Uterus (tissue), 3 donors: ENCODE measurements at regions not wholly inside any gene's neighbourhood (a gene's known extent, or its start where the extent isn't known, plus 50 kb on each side); places are given as distances from the start of the nearest gene placed in this dataset.

Source experiments
- DNase-seq, 2 donors: peaks; one replicate each; pipeline ENCODE4 v3.0.0-alpha.2; 2019 to 2020
- H3K27ac ChIP-seq, 2 donors: fragments of 200-600 bp; sonication (generic); 1 replicate in 1 of 2; 2 replicates in 1 of 2; pipeline ENCODE4 v1.5.1; 2016 to 2018
- H3K27me3 ChIP-seq, 2 donors: fragments of 200-600 bp; sonication (generic); one replicate each; pipeline ENCODE4 v1.5.1; 2018 to 2019; ENCODE audit warnings: control low read depth in 1 of 2
- H3K36me3 ChIP-seq, 2 donors: fragments of 200-600 bp; sonication (generic); one replicate each; pipeline ENCODE4 v1.5.1; 2019; ENCODE audit warnings: control low read depth in 1 of 2
- H3K4me1 ChIP-seq, 2 donors: fragments of 200-600 bp; sonication (generic); one replicate each; pipeline ENCODE4 v1.5.1; 2018 to 2019; ENCODE audit warnings: control low read depth in 1 of 2
- H3K4me3 ChIP-seq, 2 donors: fragments of 200-600 bp; sonication (generic); 1 replicate in 1 of 2; 2 replicates in 1 of 2; pipeline ENCODE4 v1.5.1; 2018 to 2019; ENCODE audit warnings: mild to moderate bottlenecking in 1 of 2
- H3K9me3 ChIP-seq, 2 donors: fragments of 200-600 bp; sonication (generic); one replicate each; pipeline ENCODE4 v1.5.1; 2019; ENCODE audit warnings: control low read depth in 1 of 2
- CTCF ChIP-seq, 4 experiments: fragments of 200-600 bp in 2 of 4; fragments of 450-650 bp in 2 of 4; sonication (generic) in 2 of 4; IDR thresholded peaks; one replicate each; pipeline ENCODE4 v1.5.1; 2016 to 2019; ENCODE audit warnings: antibody characterized with exemption in 4 of 4, mild to moderate bottlenecking in 2 of 4, moderate library complexity in 1 of 4
- POLR2A ChIP-seq, 2 donors: fragments of 450-650 bp; IDR thresholded peaks; one replicate each; pipeline ENCODE4 v1.6.1; 2016; ENCODE audit warnings: antibody characterized with exemption in 2 of 2, mild to moderate bottlenecking in 1 of 2, moderate library complexity in 1 of 2
- intact Hi-C: fragments of 100-400 bp; cut with DNase I; formaldehyde crosslinking; loops from one replicate; pipeline ENCODE4 v1.15.1; 2023; ENCODE audit warnings: low total_unique reads
- donor health status: DM: yes; HTN: yes; CAD: no.

- TF ChIP-seq POLR2A (IDR thresholded peaks at IDR 0.05), result no peak
- TF ChIP-seq CTCF (IDR thresholded peaks at IDR 0.05), result no peak
- Histone ChIP-seq H3K36me3 (no peaks in the 10 kb centered on the region), H3K4me3 (no peak overlapping the region), H3K9me3 (no peaks in the 10 kb centered on the region), H3K27ac (no peak overlapping the region), H3K27me3 (no peaks in the 10 kb centered on the region), H3K4me1 (no peaks in the 10 kb centered on the region)
- DNase-seq, result no peak
- intact Hi-C loops, result no loop called here
Measured at GRCh38 chr2:128505575-128506526, 187.2 kb upstream of the HS6ST1 start.

GRCh38 chr2:128506534-128506933, 187.9 kb upstream of the HS6ST1 start:
- Histone ChIP-seq H3K9me3 (no peaks in the 10 kb centered on the region), H3K4me1 (no peaks in the 10 kb centered on the region), H3K36me3 (no peaks in the 10 kb centered on the region), H3K27ac (no peak overlapping the region), H3K4me3 (no peak overlapping the region), H3K27me3 (no peaks in the 10 kb centered on the region)
- intact Hi-C loops, result no loop called here
- no peak for DNase-seq
- TF ChIP-seq POLR2A (IDR thresholded peaks at IDR 0.05) (no peak), CTCF (IDR thresholded peaks at IDR 0.05) (no peak)

DNA sequence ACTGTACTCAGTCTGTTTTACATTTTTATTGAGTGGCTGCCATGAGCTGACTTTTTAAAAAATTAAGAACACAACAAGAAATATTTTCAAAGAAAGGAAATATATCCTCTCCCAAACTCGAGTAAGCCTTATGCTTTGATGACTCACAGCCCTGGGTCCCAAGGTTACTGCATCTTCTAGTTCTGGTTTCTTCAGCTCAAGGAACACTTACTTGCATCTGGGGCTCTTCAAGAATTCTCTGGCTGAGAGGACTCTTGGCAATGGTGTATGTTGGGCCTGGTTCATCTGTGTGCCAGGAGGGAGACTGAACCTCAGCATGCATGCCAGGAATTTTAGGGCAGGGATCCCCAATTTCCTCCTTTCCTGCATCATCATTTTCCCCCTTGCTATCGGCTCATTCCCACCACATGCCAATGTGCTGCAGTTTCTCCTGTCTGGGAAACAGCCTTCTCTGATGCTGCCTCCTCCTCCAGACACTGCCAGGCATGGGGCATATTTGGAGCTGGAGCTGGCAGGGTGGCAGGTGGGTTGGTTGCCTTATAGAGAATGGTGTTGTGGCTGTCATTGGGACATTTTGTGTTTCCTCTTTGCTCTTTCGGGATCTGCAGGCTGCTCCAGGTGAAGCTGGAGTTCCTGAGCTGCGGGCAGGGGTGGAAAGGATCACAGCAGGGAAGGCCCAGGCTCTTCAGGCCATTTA, 192.2 kb upstream of the HS6ST1 start:
- H3K27me3 ChIP-seq, result no peaks in the 10 kb centered on the region
- H3K27ac ChIP-seq, result no peak overlapping the region
- H3K4me3 ChIP-seq, result no peak overlapping the region
- intact Hi-C loops, result no loop called here
- DNase-seq, result no peak
- no peaks in the 10 kb centered on the region for H3K9me3 ChIP-seq
- no peaks in the 10 kb centered on the region for H3K4me1 ChIP-seq
- TF ChIP-seq POLR2A (IDR thresholded peaks at IDR 0.05) (no peak), CTCF (IDR thresholded peaks at IDR 0.05) (no peak)
- H3K36me3 ChIP-seq, result no peaks in the 10 kb centered on the region

DNA sequence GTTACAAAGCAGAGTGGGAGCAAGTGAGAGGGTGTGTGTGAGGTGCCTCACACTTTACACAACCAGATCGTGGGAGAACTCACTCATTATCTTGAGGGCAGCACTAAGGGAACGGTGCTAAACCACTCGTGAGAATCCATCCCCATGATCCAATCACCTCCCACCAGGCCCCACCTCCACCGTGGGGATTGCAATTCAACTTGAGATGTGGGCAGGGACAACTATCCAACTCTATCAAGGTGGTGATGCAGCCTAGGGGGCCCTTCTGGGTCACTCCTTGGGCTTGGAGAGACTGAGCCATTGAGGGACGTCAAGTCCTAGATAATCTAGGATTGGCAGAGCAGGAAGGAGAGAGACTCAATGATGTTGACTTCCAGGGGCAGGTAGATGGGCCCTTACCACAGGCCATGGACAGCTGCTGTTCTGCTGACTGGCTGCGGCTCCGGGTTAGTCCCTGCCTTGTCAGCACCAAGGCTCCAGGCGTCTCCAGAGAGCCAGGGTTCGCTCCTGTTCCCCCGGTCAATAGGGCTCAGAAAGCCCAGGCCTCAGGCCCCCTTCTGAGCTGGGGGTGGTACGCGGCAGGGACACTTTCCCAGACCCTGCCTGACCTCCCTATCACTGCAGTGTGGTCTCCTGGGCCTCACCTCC, 193.2 kb upstream of the HS6ST1 start:
- intact Hi-C loops, result no loop called here
- TF ChIP-seq CTCF (IDR thresholded peaks at IDR 0.05), result no peak
- no peak for TF ChIP-seq POLR2A (IDR thresholded peaks at IDR 0.05)
- H3K4me1 ChIP-seq, result no peaks in the 10 kb centered on the region
- H3K4me3 ChIP-seq, result no peak overlapping the region
- H3K36me3 ChIP-seq, result no peaks in the 10 kb centered on the region
- no peak for DNase-seq
- H3K9me3 ChIP-seq, result no peaks in the 10 kb centered on the region
- no peak overlapping the region for H3K27ac ChIP-seq
- H3K27me3 ChIP-seq, result no peaks in the 10 kb centered on the region
